ENCODE measurements at regions not wholly inside any gene's neighbourhood (a gene's known extent, or its start where the extent isn't known, plus 50 kb on each side); places are given as distances from the start of the nearest gene placed in this dataset.

DNA sequence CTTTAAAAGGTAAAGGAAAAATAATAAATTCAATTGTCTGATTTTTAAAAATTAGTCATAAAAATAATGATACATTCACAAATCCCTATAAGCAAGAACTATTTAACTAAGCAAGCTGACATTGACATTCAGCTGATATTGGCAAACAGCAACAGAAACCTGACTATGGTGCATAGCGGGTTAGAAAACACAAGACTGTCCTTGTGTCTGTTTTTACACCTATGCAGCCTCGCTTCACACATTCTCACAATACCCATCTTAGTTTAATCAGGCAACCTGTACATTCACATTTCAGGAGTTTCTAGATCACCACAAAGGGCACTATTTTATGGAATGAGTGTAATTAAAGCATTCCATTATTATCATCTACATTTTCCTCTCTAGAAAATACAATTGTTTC is 737.1 kb downstream of the KCNA4 start:
- TF ChIP-seq CTCF (IDR thresholded peaks at IDR 0.05; ENCODE audit: insufficient read depth, low read length, poor library complexity, severe bottlenecking) (no peak), EZH2phosphoT487 (conservative IDR thresholded peaks at IDR 0.05; ENCODE audit: low read length) (no peak)

Data from SU-DHL-6 (cell line).